ENCODE measurements at regions not wholly inside any gene's neighbourhood (a gene's known extent, or its start where the extent isn't known, plus 50 kb on each side); places are given as distances from the start of the nearest gene placed in this dataset.

DNA sequence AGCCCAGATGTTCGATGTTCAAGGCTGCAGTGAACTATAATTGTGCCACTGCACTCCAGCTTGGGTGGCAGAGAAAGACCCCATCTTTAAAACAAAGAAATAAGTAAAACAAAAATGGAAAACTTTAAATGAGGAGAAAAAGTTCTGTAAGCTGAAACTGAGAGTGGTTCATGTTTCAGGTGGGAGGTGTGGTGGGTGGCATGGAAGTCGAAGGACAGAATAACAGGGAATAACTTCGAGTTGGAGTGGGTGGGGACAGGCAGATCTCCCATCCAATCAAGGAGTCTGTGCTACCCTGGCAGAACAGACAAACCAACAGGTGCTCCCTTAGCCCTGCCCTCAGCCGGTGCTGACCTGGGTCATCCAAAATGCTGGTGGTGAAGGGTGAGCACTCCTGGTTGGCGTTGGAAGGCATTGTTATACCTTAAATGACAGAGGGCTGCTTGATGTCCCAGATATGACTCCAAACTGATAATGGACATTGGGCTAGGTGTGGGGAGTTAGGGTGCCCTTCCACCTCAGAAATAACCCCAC is 328.4 kb downstream of the DYSF start:
- TF ChIP-seq, protein P1, sequence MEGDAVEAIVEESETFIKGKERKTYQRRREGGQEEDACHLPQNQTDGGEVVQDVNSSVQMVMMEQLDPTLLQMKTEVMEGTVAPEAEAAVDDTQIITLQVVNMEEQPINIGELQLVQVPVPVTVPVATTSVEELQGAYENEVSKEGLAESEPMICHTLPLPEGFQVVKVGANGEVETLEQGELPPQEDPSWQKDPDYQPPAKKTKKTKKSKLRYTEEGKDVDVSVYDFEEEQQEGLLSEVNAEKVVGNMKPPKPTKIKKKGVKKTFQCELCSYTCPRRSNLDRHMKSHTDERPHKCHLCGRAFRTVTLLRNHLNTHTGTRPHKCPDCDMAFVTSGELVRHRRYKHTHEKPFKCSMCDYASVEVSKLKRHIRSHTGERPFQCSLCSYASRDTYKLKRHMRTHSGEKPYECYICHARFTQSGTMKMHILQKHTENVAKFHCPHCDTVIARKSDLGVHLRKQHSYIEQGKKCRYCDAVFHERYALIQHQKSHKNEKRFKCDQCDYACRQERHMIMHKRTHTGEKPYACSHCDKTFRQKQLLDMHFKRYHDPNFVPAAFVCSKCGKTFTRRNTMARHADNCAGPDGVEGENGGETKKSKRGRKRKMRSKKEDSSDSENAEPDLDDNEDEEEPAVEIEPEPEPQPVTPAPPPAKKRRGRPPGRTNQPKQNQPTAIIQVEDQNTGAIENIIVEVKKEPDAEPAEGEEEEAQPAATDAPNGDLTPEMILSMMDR (IDR thresholded peaks at IDR 0.05; ENCODE audit: poor library complexity, severe bottlenecking): no peak
- TF ChIP-seq EP300 (conservative IDR thresholded peaks at IDR 0.05; ENCODE audit: poor library complexity, severe bottlenecking) (no peak), TAF1 (IDR thresholded peaks at IDR 0.05; ENCODE audit: low read depth) (no peak), EZH2 (IDR thresholded peaks at IDR 0.05; ENCODE audit: borderline replicate concordance, insufficient read depth, low read length, poor library complexity, severe bottlenecking) (no peak), SMC3 (conservative IDR thresholded peaks at IDR 0.05; ENCODE audit: poor library complexity) (no peak), RAD21 (conservative IDR thresholded peaks at IDR 0.05) (no peak), POLR2AphosphoS5 (IDR thresholded peaks at IDR 0.05) (no peak)
- TF ChIP-seq, protein P2, sequence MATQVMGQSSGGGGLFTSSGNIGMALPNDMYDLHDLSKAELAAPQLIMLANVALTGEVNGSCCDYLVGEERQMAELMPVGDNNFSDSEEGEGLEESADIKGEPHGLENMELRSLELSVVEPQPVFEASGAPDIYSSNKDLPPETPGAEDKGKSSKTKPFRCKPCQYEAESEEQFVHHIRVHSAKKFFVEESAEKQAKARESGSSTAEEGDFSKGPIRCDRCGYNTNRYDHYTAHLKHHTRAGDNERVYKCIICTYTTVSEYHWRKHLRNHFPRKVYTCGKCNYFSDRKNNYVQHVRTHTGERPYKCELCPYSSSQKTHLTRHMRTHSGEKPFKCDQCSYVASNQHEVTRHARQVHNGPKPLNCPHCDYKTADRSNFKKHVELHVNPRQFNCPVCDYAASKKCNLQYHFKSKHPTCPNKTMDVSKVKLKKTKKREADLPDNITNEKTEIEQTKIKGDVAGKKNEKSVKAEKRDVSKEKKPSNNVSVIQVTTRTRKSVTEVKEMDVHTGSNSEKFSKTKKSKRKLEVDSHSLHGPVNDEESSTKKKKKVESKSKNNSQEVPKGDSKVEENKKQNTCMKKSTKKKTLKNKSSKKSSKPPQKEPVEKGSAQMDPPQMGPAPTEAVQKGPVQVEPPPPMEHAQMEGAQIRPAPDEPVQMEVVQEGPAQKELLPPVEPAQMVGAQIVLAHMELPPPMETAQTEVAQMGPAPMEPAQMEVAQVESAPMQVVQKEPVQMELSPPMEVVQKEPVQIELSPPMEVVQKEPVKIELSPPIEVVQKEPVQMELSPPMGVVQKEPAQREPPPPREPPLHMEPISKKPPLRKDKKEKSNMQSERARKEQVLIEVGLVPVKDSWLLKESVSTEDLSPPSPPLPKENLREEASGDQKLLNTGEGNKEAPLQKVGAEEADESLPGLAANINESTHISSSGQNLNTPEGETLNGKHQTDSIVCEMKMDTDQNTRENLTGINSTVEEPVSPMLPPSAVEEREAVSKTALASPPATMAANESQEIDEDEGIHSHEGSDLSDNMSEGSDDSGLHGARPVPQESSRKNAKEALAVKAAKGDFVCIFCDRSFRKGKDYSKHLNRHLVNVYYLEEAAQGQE (IDR thresholded peaks at IDR 0.05; ENCODE audit: borderline replicate concordance): no peak

Data from neural cell (in vitro differentiated cells).